ENCODE measurements at regions not wholly inside any gene's neighbourhood (a gene's known extent, or its start where the extent isn't known, plus 50 kb on each side); places are given as distances from the start of the nearest gene placed in this dataset.

DNA sequence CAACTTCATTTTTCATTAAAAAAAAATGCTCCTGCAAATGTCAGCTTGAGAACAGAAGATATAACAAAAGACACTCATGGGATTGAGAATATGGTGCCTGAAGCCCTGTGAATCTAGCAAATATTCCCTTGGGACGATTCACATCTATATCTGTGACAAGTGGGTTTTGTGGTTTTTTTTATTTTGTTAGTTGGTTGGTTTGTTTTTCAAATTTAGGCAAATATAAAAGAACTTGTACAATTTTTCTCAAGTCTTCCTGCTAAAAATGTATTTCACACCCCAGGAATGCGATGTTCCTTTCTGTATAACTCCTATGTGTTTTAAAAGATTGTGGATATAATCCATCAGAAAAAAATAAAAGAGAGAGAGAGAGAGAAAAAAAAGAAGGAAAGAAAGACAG lies 1061.8 kb upstream of the ARRDC3 start:
- H3K23ac ChIP-seq (ENCODE audit: low read depth, low read length, poor library complexity), result no peak overlapping the region
- no peak overlapping the region for H2BK120ac ChIP-seq (ENCODE audit: low read depth, low read length)
- WGBS, 2 donors (ENCODE audit: extremely low coverage in 2 of 2, insufficient read length in 2 of 2, insufficient replicate concordance in 1 of 2), result no CpG with 5 or more reads among the region's 2 CpGs
- no peak overlapping the region for H3K4ac ChIP-seq (ENCODE audit: low read length)
- H3K4me2 ChIP-seq (ENCODE audit: insufficient read depth, low read length, poor library complexity, severe bottlenecking), result no peak overlapping the region
- H3K14ac ChIP-seq (ENCODE audit: low read length), result no peak overlapping the region
- H2AK5ac ChIP-seq (ENCODE audit: low read depth, low read length), result no peak overlapping the region
- H3K4me1 ChIP-seq (ENCODE audit: control insufficient read depth in 2 of 2, insufficient read depth in 1 of 2, low read depth in 1 of 2, low read length in 2 of 2), result no peaks in the 10 kb centered on the region
- no peak overlapping the region for H4K91ac ChIP-seq (ENCODE audit: low read depth, low read length, poor library complexity)
- no peak overlapping the region for H2BK15ac ChIP-seq (ENCODE audit: low read length)
- no peak overlapping the region for H4K8ac ChIP-seq (ENCODE audit: low read depth, low read length)
- H3K27me3 ChIP-seq (ENCODE audit: control insufficient read depth in 3 of 3, insufficient read depth in 3 of 3, low read depth in 1 of 3, low read length in 3 of 3), result no peaks in the 10 kb centered on the region
- H3K27ac ChIP-seq (replicated peaks; ENCODE audit: low read length), result no peak overlapping the region
- H2BK5ac ChIP-seq (ENCODE audit: low read length), result no peak overlapping the region
- H3K4me3 ChIP-seq (ENCODE audit: low read length in 2 of 2), result no peak overlapping the region
- no peaks in the 10 kb centered on the region for H3K36me3 ChIP-seq (replicated peaks in 1 of 2; ENCODE audit: control insufficient read depth in 2 of 2, insufficient read depth in 2 of 2, low read length in 2 of 2)
- no peaks in the 10 kb centered on the region for H3K79me1 ChIP-seq (ENCODE audit: low read depth, low read length)
- DNase-seq (ENCODE audit: low spot score), result no peak
- no peak overlapping the region for H3K18ac ChIP-seq (ENCODE audit: low read length)
- H2BK12ac ChIP-seq (ENCODE audit: low read length), result no peak overlapping the region
- no peaks in the 10 kb centered on the region for H3K9me3 ChIP-seq (replicated peaks in 1 of 2; ENCODE audit: control insufficient read depth in 2 of 2, insufficient read depth in 1 of 2, low read depth in 1 of 2, low read length in 2 of 2)
- H3K9ac ChIP-seq (ENCODE audit: low read depth, low read length, poor library complexity), result no peak overlapping the region
- H2AFZ ChIP-seq (ENCODE audit: low read length), result no peak overlapping the region

DNA sequence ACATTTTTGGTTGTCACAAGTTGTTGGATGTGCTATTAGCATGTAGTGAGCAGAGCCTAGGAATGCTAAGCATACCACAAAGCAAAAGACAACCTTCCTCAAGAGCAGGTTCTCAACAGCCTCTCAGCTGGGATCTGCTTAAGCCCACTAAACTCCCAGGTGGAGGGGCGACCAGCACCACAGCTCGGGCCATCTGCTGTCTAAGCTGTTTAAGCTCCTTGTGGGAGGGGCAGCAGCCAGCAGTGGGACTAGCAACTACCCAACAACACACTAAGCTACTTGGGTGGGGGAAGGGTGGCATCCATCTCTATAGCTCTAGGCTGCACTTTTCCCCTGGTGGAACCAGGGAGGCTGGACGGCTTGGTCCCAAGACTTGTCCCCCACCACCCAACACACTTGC lies 1052.7 kb upstream of the ARRDC3 start:
- Histone ChIP-seq H3K18ac (ENCODE audit: low read length) (peak overlapping the region; percentile 46), H2AK5ac (ENCODE audit: low read depth, low read length) (peak overlapping the region; percentile 44), H3K4me1 (ENCODE audit: control insufficient read depth in 2 of 2, insufficient read depth in 1 of 2, low read depth in 1 of 2, low read length in 2 of 2) (no peaks in the 10 kb centered on the region), H2BK12ac (ENCODE audit: low read length) (no peak overlapping the region), H2BK5ac (ENCODE audit: low read length) (no peak overlapping the region), H2AFZ (ENCODE audit: low read length) (no peak overlapping the region), H4K8ac (ENCODE audit: low read depth, low read length) (no peak overlapping the region), H3K4me2 (ENCODE audit: insufficient read depth, low read length, poor library complexity, severe bottlenecking) (no peak overlapping the region), H3K4me3 (ENCODE audit: low read length in 2 of 2) (peak overlapping the region in 1 of 2 donors; percentile 35), H3K14ac (ENCODE audit: low read length) (no peak overlapping the region), H3K27me3 (ENCODE audit: control insufficient read depth in 3 of 3, insufficient read depth in 3 of 3, low read depth in 1 of 3, low read length in 3 of 3) (no peaks in the 10 kb centered on the region), H3K79me1 (ENCODE audit: low read depth, low read length) (no peaks in the 10 kb centered on the region), H3K23ac (ENCODE audit: low read depth, low read length, poor library complexity) (no peak overlapping the region), H3K27ac (replicated peaks; ENCODE audit: low read length) (no peak overlapping the region), H3K9me3 (replicated peaks in 1 of 2; ENCODE audit: control insufficient read depth in 2 of 2, insufficient read depth in 1 of 2, low read depth in 1 of 2, low read length in 2 of 2) (peaks cover 0 to 6% of the 10 kb centered on the region in 2 donors), H3K4ac (ENCODE audit: low read length) (no peak overlapping the region), H2BK15ac (ENCODE audit: low read length) (no peak overlapping the region), H2BK120ac (ENCODE audit: low read depth, low read length) (no peak overlapping the region), H4K91ac (ENCODE audit: low read depth, low read length, poor library complexity) (no peak overlapping the region), H3K36me3 (replicated peaks in 1 of 2; ENCODE audit: control insufficient read depth in 2 of 2, insufficient read depth in 2 of 2, low read length in 2 of 2) (no peaks in the 10 kb centered on the region), H3K9ac (ENCODE audit: low read depth, low read length, poor library complexity) (no peak overlapping the region)
- DNase-seq (ENCODE audit: low spot score), result no peak
- no CpG with 5 or more reads among the region's 3 CpGs for WGBS, 2 donors (ENCODE audit: extremely low coverage in 2 of 2, insufficient read length in 2 of 2, insufficient replicate concordance in 1 of 2)

DNA sequence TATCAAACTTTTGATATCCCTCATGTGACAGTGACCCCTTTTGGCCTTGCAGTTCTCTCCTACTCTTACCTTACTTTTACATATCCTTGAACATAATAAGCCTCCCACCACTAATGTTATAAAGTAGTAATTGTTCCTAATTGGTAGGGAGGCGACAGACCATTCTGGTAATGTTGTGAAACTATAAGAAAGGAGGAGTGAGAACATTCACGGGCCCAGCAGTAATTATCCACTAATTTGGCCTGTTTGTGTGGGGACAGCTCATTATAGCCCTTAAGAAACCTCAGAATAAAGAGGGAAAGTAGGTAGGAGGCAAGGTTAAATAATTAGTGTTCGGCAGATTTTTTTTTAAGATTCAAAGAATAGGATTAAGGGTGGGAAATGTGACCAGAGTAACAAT lies 1046.5 kb upstream of the ARRDC3 start:
- Histone ChIP-seq H3K4me1 (ENCODE audit: control insufficient read depth in 2 of 2, insufficient read depth in 1 of 2, low read depth in 1 of 2, low read length in 2 of 2) (peaks cover 0 to 1% of the 10 kb centered on the region in 2 donors), H3K4me2 (ENCODE audit: insufficient read depth, low read length, poor library complexity, severe bottlenecking) (no peak overlapping the region), H3K27me3 (ENCODE audit: control insufficient read depth in 3 of 3, insufficient read depth in 3 of 3, low read depth in 1 of 3, low read length in 3 of 3) (no peaks in the 10 kb centered on the region), H2AK5ac (ENCODE audit: low read depth, low read length) (no peak overlapping the region), H3K4me3 (ENCODE audit: low read length in 2 of 2) (no peak overlapping the region), H3K79me1 (ENCODE audit: low read depth, low read length) (no peaks in the 10 kb centered on the region), H3K9me3 (replicated peaks in 1 of 2; ENCODE audit: control insufficient read depth in 2 of 2, insufficient read depth in 1 of 2, low read depth in 1 of 2, low read length in 2 of 2) (peaks cover 0 to 3% of the 10 kb centered on the region in 2 donors), H3K23ac (ENCODE audit: low read depth, low read length, poor library complexity) (no peak overlapping the region), H3K18ac (ENCODE audit: low read length) (no peak overlapping the region), H3K4ac (ENCODE audit: low read length) (no peak overlapping the region), H2BK15ac (ENCODE audit: low read length) (no peak overlapping the region), H3K36me3 (replicated peaks in 1 of 2; ENCODE audit: control insufficient read depth in 2 of 2, insufficient read depth in 2 of 2, low read length in 2 of 2) (no peaks in the 10 kb centered on the region), H2BK5ac (ENCODE audit: low read length) (no peak overlapping the region), H4K91ac (ENCODE audit: low read depth, low read length, poor library complexity) (no peak overlapping the region), H2BK120ac (ENCODE audit: low read depth, low read length) (no peak overlapping the region), H3K14ac (ENCODE audit: low read length) (no peak overlapping the region), H3K27ac (replicated peaks; ENCODE audit: low read length) (no peak overlapping the region), H4K8ac (ENCODE audit: low read depth, low read length) (no peak overlapping the region), H3K9ac (ENCODE audit: low read depth, low read length, poor library complexity) (no peak overlapping the region), H2BK12ac (ENCODE audit: low read length) (no peak overlapping the region), H2AFZ (ENCODE audit: low read length) (no peak overlapping the region)
- DNase-seq (ENCODE audit: low spot score), result peak; percentile 56
- no CpG with 5 or more reads among the region's 3 CpGs for WGBS, 2 donors (ENCODE audit: extremely low coverage in 2 of 2, insufficient read length in 2 of 2, insufficient replicate concordance in 1 of 2)

DNA sequence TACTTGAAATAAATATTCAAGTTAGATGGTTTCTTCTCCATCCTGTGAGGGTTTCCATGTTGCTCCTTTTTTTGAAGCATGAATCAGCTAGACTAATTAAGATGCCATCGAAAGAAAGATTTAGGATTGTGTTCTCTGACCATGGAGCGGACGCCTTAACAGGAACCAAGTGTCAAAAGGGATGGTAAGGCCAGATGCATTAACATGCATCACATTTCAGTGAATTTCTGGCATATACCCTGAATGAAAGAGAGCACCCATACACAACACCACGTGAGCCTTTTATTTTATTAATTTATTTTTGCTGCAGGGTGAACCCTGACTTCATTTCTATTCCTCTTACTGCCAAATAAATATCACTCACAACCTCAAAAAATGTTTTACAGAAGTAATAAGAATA lies 1045.3 kb upstream of the ARRDC3 start:
- H2BK12ac ChIP-seq (ENCODE audit: low read length), result no peak overlapping the region
- no peaks in the 10 kb centered on the region for H3K27me3 ChIP-seq (ENCODE audit: control insufficient read depth in 3 of 3, insufficient read depth in 3 of 3, low read depth in 1 of 3, low read length in 3 of 3)
- H2AK5ac ChIP-seq (ENCODE audit: low read depth, low read length), result no peak overlapping the region
- no peak overlapping the region for H3K9ac ChIP-seq (ENCODE audit: low read depth, low read length, poor library complexity)
- H2AFZ ChIP-seq (ENCODE audit: low read length), result no peak overlapping the region
- H3K23ac ChIP-seq (ENCODE audit: low read depth, low read length, poor library complexity), result no peak overlapping the region
- no peak overlapping the region for H3K18ac ChIP-seq (ENCODE audit: low read length)
- H3K4me1 ChIP-seq (ENCODE audit: control insufficient read depth in 2 of 2, insufficient read depth in 1 of 2, low read depth in 1 of 2, low read length in 2 of 2), result peaks cover 0 to 1% of the 10 kb centered on the region in 2 donors
- peaks cover 3% of the 10 kb centered on the region in 2 donors for H3K9me3 ChIP-seq (replicated peaks in 1 of 2; ENCODE audit: control insufficient read depth in 2 of 2, insufficient read depth in 1 of 2, low read depth in 1 of 2, low read length in 2 of 2)
- H2BK5ac ChIP-seq (ENCODE audit: low read length), result no peak overlapping the region
- no CpG with 5 or more reads among the region's 4 CpGs for WGBS, 2 donors (ENCODE audit: extremely low coverage in 2 of 2, insufficient read length in 2 of 2, insufficient replicate concordance in 1 of 2)
- no peaks in the 10 kb centered on the region for H3K36me3 ChIP-seq (replicated peaks in 1 of 2; ENCODE audit: control insufficient read depth in 2 of 2, insufficient read depth in 2 of 2, low read length in 2 of 2)
- H3K14ac ChIP-seq (ENCODE audit: low read length), result no peak overlapping the region
- DNase-seq (ENCODE audit: low spot score), result no peak
- H2BK120ac ChIP-seq (ENCODE audit: low read depth, low read length), result no peak overlapping the region
- no peak overlapping the region for H3K4me3 ChIP-seq (ENCODE audit: low read length in 2 of 2)
- H3K4ac ChIP-seq (ENCODE audit: low read length), result no peak overlapping the region
- no peak overlapping the region for H2BK15ac ChIP-seq (ENCODE audit: low read length)
- no peak overlapping the region for H3K4me2 ChIP-seq (ENCODE audit: insufficient read depth, low read length, poor library complexity, severe bottlenecking)
- H4K91ac ChIP-seq (ENCODE audit: low read depth, low read length, poor library complexity), result no peak overlapping the region
- no peaks in the 10 kb centered on the region for H3K79me1 ChIP-seq (ENCODE audit: low read depth, low read length)
- no peak overlapping the region for H4K8ac ChIP-seq (ENCODE audit: low read depth, low read length)
- H3K27ac ChIP-seq (replicated peaks; ENCODE audit: low read length), result no peak overlapping the region

All from neuronal stem cell (in vitro differentiated cells).